OCI-LY3 (cell line): ENCODE measurements at regions not wholly inside any gene's neighbourhood (a gene's known extent, or its start where the extent isn't known, plus 50 kb on each side); places are given as distances from the start of the nearest gene placed in this dataset.

ENCODE experiments used
- EZH2phosphoT487 ChIP-seq: fragments of 200-600 bp; shearing (Covaris generic); IDR thresholded peaks from 2 replicates; pipeline ENCODE4 v1.6.1; 2018; ENCODE audit warnings: antibody characterized with exemption, mixed run types, low read depth
- TF ChIP-seq, protein P1 (sequence below): fragments of 200-600, 300-600 bp; sonication (generic); IDR thresholded peaks from 2 replicates; pipeline ENCODE4 v1.5.1; 2014; ENCODE audit warnings: antibody characterized with exemption, low read length, low read depth

DNA sequence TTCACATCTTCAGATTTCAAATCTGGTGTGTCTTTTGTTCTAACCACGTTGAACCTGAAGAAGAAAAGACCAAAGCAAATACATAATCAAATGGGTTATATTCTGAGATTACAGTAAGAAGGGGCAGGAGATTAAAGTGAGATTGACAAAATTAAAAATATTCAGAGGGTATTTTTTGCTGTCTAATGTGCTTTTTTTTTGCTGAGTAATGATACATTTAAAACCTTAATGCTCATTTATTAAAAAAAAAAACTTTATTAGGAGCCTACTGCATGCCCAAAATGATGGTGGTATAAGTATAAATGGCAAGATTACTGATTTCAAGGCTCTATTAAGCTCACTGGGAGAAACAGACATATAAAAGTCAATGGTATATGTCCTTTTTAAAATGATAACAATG lies 459.4 kb downstream of the FGF9 start:
- TF ChIP-seq, protein P1, sequence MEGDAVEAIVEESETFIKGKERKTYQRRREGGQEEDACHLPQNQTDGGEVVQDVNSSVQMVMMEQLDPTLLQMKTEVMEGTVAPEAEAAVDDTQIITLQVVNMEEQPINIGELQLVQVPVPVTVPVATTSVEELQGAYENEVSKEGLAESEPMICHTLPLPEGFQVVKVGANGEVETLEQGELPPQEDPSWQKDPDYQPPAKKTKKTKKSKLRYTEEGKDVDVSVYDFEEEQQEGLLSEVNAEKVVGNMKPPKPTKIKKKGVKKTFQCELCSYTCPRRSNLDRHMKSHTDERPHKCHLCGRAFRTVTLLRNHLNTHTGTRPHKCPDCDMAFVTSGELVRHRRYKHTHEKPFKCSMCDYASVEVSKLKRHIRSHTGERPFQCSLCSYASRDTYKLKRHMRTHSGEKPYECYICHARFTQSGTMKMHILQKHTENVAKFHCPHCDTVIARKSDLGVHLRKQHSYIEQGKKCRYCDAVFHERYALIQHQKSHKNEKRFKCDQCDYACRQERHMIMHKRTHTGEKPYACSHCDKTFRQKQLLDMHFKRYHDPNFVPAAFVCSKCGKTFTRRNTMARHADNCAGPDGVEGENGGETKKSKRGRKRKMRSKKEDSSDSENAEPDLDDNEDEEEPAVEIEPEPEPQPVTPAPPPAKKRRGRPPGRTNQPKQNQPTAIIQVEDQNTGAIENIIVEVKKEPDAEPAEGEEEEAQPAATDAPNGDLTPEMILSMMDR, result no peak
- no peak for TF ChIP-seq EZH2phosphoT487
